DOHH2 (cell line): ENCODE measurements at regions not wholly inside any gene's neighbourhood (a gene's known extent, or its start where the extent isn't known, plus 50 kb on each side); places are given as distances from the start of the nearest gene placed in this dataset.

Source experiments
- H3F3A ChIP-seq: fragments of 200-600 bp; sonication (generic), shearing (Covaris generic); 2 replicates; pipeline ENCODE4 v1.6.0; 2016; ENCODE audit warnings: antibody characterized with exemption, mild to moderate bottlenecking; ENCODE audit not compliant: control insufficient read depth, insufficient read depth
- H3K27ac ChIP-seq: fragments of 200-600 bp; sonication (generic); 2 replicates; pipeline ENCODE4 v1.5.1; 2014; ENCODE audit warnings: low read depth, mild to moderate bottlenecking, low read length, moderate library complexity
- H3K27me3 ChIP-seq: fragments of 200-600 bp; sonication (generic); 2 replicates; pipeline ENCODE4 v1.6.1; 2014; ENCODE audit warnings: mild to moderate bottlenecking, low read length, mixed read lengths; ENCODE audit not compliant: control insufficient read depth
- H3K36me3 ChIP-seq: fragments of 200-600 bp; sonication (generic); 2 replicates; pipeline ENCODE4 v1.6.1; 2014; ENCODE audit warnings: mild to moderate bottlenecking, low read length, moderate library complexity, mixed read lengths; ENCODE audit not compliant: control insufficient read depth
- H3K4me1 ChIP-seq: fragments of 200-600 bp; sonication (generic); 2 replicates; pipeline ENCODE4 v1.6.1; 2014; ENCODE audit warnings: mild to moderate bottlenecking, low read length, mixed read lengths; ENCODE audit not compliant: control insufficient read depth
- H3K4me2 ChIP-seq: fragments of 200-600 bp; sonication (generic); 2 replicates; pipeline ENCODE4 v1.6.0; 2014; ENCODE audit warnings: mild to moderate bottlenecking, low read length, moderate library complexity
- H3K4me3 ChIP-seq: fragments of 200-600 bp; sonication (generic); 2 replicates; pipeline ENCODE4 v1.5.1; 2014; ENCODE audit warnings: mild to moderate bottlenecking, low read length, mixed read lengths
- H3K79me2 ChIP-seq: fragments of 200-600 bp; sonication (generic); 2 replicates; pipeline ENCODE4 v1.6.1; 2014; ENCODE audit warnings: mild to moderate bottlenecking, low read length, mixed read lengths; ENCODE audit not compliant: control insufficient read depth
- H3K9me2 ChIP-seq: fragments of 200-600 bp; sonication (generic); replicated peaks from 2 replicates; pipeline ENCODE4 v1.6.1; 2014; ENCODE audit warnings: mild to moderate bottlenecking, low read length, mixed read lengths; ENCODE audit not compliant: control insufficient read depth
- H3K9me3 ChIP-seq: fragments of 200-600 bp; sonication (generic); 2 replicates; pipeline ENCODE4 v1.6.1; 2014; ENCODE audit warnings: antibody characterized with exemption, low read length, mixed read lengths; ENCODE audit not compliant: control insufficient read depth, insufficient read depth
- H4K20me1 ChIP-seq: fragments of 200-600 bp; sonication (generic); 2 replicates; pipeline ENCODE4 v1.6.0; 2014; ENCODE audit warnings: low read depth, mild to moderate bottlenecking, antibody characterized with exemption, low read length, moderate library complexity; ENCODE audit not compliant: control insufficient read depth, insufficient read depth
- CTCF ChIP-seq: fragments of 200-600 bp; sonication (generic); IDR thresholded peaks from one replicate; pipeline ENCODE4 v1.5.1; 2014; ENCODE audit warnings: antibody characterized with exemption, mild to moderate bottlenecking, low read depth, low read length; ENCODE audit not compliant: poor library complexity, severe bottlenecking
- EZH2phosphoT487 ChIP-seq: fragments of 200-600 bp; sonication (generic); IDR thresholded peaks from 2 replicates; pipeline ENCODE4 v1.6.1; 2017; ENCODE audit warnings: borderline replicate concordance, mild to moderate bottlenecking, antibody characterized with exemption, low read length, moderate library complexity, mixed read lengths

- Histone ChIP-seq H3K4me2 (no peak overlapping the region), H3K36me3 (no peaks in the 10 kb centered on the region), H3K4me1 (no peaks in the 10 kb centered on the region), H3K27ac (no peak overlapping the region), H3K79me2 (no peaks in the 10 kb centered on the region), H3F3A (no peaks in the 10 kb centered on the region), H4K20me1 (no peaks in the 10 kb centered on the region), H3K27me3 (no peaks in the 10 kb centered on the region), H3K9me3 (no peaks in the 10 kb centered on the region), H3K9me2 (no peaks in the 10 kb centered on the region), H3K4me3 (no peak overlapping the region)
- no peak for TF ChIP-seq EZH2phosphoT487
- no peak for TF ChIP-seq CTCF
These were observed 355.8 kb upstream of the SASH1 start for GRCh38 chr6:147986846-147987245.

- no peak overlapping the region for H3K27ac ChIP-seq
- H4K20me1 ChIP-seq, result no peaks in the 10 kb centered on the region
- H3F3A ChIP-seq, result no peaks in the 10 kb centered on the region
- no peak for TF ChIP-seq CTCF
- no peaks in the 10 kb centered on the region for H3K36me3 ChIP-seq
- no peaks in the 10 kb centered on the region for H3K4me1 ChIP-seq
- no peaks in the 10 kb centered on the region for H3K27me3 ChIP-seq
- no peak overlapping the region for H3K4me2 ChIP-seq
- H3K79me2 ChIP-seq, result no peaks in the 10 kb centered on the region
- no peak overlapping the region for H3K4me3 ChIP-seq
- no peaks in the 10 kb centered on the region for H3K9me3 ChIP-seq
- H3K9me2 ChIP-seq, result no peaks in the 10 kb centered on the region
These were observed 352.5 kb upstream of the SASH1 start for GRCh38 chr6:147990159-147990558.

GRCh38 chr6:147991961-147992360 is 350.7 kb upstream of the SASH1 start:
- Histone ChIP-seq H3K9me2 (no peaks in the 10 kb centered on the region), H3F3A (no peaks in the 10 kb centered on the region), H3K9me3 (no peaks in the 10 kb centered on the region), H3K36me3 (no peaks in the 10 kb centered on the region), H3K4me2 (no peak overlapping the region), H3K27ac (no peak overlapping the region), H3K4me1 (no peaks in the 10 kb centered on the region), H3K79me2 (no peaks in the 10 kb centered on the region), H3K4me3 (no peak overlapping the region), H4K20me1 (no peaks in the 10 kb centered on the region), H3K27me3 (no peaks in the 10 kb centered on the region)
- TF ChIP-seq EZH2phosphoT487, result no peak
- no peak for TF ChIP-seq CTCF

GRCh38 chr6:147999001-147999540 is 343.6 kb upstream of the SASH1 start:
- H3K27me3 ChIP-seq, result no peaks in the 10 kb centered on the region
- no peaks in the 10 kb centered on the region for H3F3A ChIP-seq
- no peak for TF ChIP-seq EZH2phosphoT487
- no peak for TF ChIP-seq CTCF
- H3K9me3 ChIP-seq, result no peaks in the 10 kb centered on the region
- H4K20me1 ChIP-seq, result no peaks in the 10 kb centered on the region
- no peaks in the 10 kb centered on the region for H3K4me1 ChIP-seq
- H3K79me2 ChIP-seq, result no peaks in the 10 kb centered on the region
- no peak overlapping the region for H3K4me2 ChIP-seq
- H3K4me3 ChIP-seq, result no peak overlapping the region
- no peaks in the 10 kb centered on the region for H3K36me3 ChIP-seq
- H3K9me2 ChIP-seq, result no peaks in the 10 kb centered on the region
- no peak overlapping the region for H3K27ac ChIP-seq
